Gastrocnemius medialis (tissue), 4 donors: ENCODE measurements at regions not wholly inside any gene's neighbourhood (a gene's known extent, or its start where the extent isn't known, plus 50 kb on each side); places are given as distances from the start of the nearest gene placed in this dataset.

Source experiments
- CTCF ChIP-seq, 5 experiments: fragments of 450-650 bp in 3 of 5; fragments of 200-600 bp in 2 of 5; sonication (generic) in 2 of 5; IDR thresholded peaks in 4 of 5; conservative IDR thresholded peaks in 1 of 5; 1 replicate in 4 of 5; 2 replicates in 1 of 5; pipeline ENCODE4 v1.5.1; 2016 to 2019; ENCODE audit warnings: antibody characterized with exemption in 5 of 5, mild to moderate bottlenecking in 3 of 5, moderate library complexity in 3 of 5
- POLR2A ChIP-seq, 2 donors: fragments of 450-650 bp; IDR thresholded peaks; one replicate each; pipeline ENCODE4 v1.6.1; 2017; ENCODE audit warnings: antibody characterized with exemption in 2 of 2, mild to moderate bottlenecking in 2 of 2, moderate library complexity in 2 of 2

GRCh38 chr20:19876828-19877460, 118.9 kb downstream of the RIN2 start:
- TF ChIP-seq CTCF (IDR thresholded peaks at IDR 0.05 in 4 of 5, conservative IDR thresholded peaks at IDR 0.05 in 1 of 5) (no peak), POLR2A (IDR thresholded peaks at IDR 0.05) (no peak)
